GM21423 (cell line): ENCODE measurements at regions not wholly inside any gene's neighbourhood (a gene's known extent, or its start where the extent isn't known, plus 50 kb on each side); places are given as distances from the start of the nearest gene placed in this dataset.
"Not testable (repeated sequence)": the region's sequence is repeated elsewhere in the genome, so short reads cannot be mapped to it uniquely, and the experiment has no call there.

Source experiments
- ATAC-seq: cut with Tn5 transposase; IDR thresholded peaks from one replicate; pipeline ENCODE4 v1.9.1; 2021; ENCODE audit warnings: mild to moderate bottlenecking, moderate library complexity; ENCODE audit not compliant: unreplicated experiment

DNA sequence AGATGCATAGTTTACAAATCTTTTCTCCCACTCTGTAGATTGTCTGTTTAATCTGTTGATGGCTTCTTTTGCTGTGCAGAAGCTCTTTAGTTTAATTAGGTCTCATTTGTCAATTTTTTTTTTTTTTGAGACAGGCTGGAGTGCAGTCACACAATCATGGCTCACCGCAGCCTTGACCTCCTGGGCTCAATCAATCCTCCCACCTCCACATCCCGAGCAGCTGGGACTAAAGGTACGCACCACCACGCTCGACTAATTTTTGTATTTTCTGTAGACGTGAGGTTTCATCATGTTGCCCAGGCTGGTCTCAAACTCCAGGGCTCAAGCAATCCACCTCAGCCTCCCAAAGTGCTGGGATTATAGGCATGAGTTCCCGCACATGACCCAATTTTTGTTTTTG lies 1655.8 kb downstream of the REEP3 start:
- no peak for ATAC-seq

DNA sequence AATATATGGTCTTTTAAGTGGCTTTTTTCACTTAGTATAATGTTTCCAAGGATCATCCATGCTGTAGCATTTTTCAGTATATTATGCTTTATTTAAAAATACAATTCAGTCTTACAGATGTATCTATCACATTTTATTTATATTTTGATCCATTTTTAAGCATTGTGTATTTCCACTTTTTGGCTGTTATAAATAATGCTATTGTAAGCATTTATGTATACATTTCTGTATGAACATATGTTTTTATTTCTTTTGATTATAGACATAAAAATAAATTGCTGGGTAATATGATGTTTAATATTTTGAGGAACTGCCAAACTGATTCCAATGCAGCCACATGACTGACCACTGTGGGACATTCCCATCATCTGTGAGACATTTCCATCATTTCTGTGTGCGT lies 1662.0 kb downstream of the REEP3 start:
- no peak for ATAC-seq

DNA sequence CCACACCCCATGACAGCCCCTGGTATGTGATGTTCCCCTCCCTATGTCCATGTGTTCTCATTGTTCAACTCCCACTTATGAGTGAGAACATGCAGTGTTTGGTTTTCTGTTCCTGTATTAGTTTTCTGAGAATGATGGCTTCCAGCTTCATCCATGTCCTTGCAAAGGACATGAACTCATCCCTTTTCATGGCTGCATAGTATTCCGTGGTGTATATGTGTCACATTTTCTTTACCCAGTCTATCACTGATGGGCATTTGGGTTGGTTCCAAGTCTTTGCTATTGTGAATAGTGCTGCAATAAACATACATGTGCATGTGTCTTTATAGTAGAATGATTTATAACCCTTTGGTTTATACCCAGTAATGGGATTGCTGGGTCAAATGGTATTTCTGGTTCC lies 1665.5 kb downstream of the REEP3 start:
- not testable (repeated sequence) for ATAC-seq

DNA sequence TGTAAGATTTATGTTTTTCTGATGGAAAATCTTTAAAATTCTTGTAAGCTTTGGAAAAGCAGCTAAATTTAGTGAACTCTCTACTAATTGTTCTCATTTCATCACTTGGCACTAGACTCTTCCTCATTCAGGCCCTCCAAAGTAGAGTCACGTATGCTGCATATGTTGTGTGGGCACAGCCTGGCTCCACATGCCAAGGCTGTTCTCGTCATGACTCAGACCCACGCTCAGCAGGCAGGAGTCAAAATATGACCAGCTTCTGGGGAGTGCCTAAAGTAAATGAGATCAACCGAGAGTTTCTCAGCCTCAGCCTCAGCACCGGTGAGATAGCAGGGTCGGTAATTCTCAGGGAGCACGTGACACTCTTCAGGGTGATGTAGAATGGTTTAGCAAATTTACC lies 1672.9 kb downstream of the REEP3 start:
- no peak for ATAC-seq

DNA sequence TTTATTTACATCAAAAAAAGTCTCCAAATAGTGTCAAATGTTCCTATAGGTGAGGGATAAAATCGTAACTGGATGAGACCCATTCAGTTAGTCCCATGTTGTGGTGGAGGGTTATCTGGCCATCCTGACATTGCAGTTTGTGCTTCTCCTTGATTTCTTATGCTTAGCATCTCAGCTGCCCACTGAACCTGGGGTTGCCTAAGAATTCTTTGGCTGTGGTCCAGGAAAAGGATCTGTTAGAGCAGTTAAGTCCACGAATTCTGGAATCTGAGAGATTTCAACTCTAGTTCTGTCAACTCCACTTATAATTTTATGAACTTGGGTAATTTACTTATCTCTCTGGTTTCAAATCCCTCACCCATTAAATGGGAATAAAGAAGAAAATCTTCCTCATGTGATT lies 1673.4 kb downstream of the REEP3 start:
- ATAC-seq: no peak

DNA sequence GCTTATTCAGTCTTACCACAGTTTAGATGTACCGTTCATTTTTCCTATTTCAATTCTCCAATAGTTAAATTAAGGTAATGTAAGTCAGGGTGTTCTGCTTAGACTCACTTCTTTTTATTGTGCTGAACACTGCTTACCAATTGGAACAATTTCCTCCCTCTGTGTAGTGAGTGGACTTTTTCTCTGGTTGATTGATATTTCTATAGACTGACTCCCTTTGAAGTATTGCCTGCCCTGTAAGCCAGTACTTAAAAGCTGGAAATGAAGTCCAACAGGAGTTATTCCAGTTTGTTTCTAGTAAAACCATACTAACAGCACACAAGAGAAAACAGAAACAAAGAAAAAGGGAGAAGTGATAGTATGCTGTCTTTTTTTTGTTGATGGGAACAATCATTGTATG lies 1674.9 kb downstream of the REEP3 start:
- ATAC-seq: no peak

DNA sequence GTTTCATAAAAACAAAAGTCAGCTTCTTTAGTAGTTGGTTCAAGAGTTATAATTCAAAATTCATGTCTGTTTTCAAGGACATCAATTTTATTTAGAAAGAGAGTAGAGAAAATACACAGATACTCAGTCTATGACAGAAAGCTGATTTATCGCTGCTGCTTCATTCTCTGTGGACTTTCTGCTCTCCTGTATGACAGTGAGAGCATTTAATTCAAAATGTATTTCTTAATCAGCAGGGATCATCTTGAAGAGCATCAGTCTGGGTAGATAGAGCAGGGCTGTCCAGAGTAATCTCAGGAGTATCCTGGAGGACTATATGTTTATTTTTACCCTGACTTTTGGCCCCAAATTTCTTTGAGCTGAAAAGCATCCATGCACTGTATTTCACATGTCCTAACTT lies 1676.7 kb downstream of the REEP3 start:
- ATAC-seq: no peak

DNA sequence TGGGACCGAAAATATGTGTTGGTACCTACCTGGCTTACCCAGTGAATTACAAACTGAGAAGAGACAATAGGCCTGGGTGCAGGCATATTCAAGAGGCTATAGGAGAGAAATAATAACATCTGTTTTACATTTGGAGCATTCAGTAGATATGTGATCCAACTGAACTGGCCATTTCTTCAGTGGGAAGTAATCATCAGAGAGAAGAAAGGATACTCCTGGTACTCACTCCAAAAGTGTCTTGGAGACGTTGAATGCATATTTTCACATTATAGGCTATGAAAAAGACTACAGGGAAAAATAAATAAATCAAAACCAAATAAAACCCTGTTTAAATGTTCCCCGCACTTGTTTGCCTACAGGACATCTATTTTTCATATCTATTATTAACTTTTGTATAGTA lies 1680.3 kb downstream of the REEP3 start:
- ATAC-seq: no peak

DNA sequence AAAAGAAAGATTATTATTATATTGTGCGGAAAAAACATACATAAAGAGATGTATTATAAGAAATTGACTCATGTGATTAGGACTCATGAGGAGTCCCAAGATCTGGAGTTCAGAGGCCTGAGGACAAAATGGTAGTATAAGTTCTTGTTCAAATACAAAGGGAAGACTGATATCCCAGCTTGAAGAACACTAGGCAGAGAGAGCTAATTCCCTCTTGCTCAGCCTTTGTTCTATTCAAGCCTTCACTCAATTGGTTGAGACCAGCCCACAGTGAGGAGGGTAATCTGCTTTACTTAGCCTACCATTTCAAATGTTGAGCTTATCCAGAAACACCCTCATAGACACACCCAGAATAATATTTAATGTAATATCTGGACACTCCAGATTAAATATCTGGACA lies 1683.8 kb downstream of the REEP3 start:
- ATAC-seq: no peak

DNA sequence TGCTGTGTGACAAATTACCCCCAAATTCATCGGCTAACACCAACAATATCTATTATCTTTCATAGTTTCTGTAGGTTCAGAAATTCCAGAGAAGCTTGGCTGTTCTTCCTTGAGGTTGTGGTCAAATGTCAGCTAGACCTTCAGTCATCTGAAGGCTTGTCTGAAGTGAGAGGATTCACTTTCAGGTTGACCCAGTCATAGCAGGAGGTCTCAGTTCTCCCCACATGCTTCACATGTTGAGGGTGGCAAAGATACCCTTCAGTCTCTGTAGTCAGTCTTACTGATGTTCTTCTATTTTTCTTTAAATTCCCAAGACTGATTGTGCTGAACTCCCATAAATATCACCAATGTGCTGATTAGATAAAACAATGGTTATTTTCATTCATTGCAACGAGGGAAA lies 1692.0 kb downstream of the REEP3 start:
- ATAC-seq: no peak

DNA sequence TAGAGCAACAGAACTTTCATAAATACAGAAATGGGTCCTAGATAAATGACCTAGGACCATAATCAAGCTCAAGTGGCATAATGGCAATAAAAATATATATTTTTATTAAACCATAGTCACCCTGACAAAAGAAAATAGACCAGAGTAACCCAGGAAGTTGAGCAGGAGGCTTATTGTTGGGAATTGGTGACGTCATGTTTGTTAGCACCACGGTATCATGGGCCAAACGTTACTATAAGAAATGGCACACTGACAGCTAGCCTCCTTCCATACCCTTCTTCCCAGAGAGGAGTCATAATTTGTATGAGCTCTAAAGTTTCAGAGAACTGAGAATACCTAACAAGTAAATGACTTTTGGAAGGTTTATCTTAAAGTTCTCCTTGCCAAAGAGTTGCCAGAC lies 1698.2 kb downstream of the REEP3 start:
- ATAC-seq: no peak

DNA sequence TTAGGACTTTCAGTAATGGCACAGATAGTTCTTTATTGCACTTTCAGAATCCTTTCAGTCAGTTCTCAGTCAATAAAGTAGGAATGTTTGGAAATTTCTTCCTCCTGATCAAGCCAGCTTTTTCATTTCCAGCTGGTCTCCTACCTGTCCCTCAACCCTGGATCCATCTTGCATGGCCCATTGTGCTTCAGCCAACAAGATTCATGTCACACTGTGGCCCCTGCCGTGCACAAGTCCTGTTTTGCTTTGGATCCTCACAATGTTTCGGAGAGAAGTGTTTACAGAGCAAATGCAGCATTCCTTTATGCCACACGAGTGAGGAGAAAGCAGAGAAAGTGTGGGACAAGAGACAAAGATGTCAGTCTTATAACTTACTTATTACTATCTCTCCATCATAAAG lies 1694.7 kb upstream of the LRRTM3 start:
- ATAC-seq: no peak

DNA sequence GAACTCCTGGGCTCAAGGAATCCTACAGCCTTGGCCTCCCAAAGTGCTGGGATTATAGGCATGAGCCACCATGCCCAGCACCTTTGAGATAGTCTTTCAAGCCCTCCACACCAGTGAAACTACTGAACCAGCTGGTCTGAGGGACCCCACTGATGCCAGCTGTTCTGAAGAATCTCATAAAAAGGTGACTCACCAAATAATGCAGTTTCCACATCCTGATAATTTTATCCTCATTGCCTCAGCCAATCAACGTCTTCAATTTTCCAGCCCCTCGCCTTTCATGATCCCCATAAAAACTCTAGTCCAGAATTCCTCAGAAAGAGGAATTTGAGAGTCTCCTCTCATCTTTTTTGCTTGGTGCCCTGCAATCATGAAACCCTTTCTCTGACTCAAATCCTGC lies 1691.6 kb upstream of the LRRTM3 start:
- no peak for ATAC-seq

DNA sequence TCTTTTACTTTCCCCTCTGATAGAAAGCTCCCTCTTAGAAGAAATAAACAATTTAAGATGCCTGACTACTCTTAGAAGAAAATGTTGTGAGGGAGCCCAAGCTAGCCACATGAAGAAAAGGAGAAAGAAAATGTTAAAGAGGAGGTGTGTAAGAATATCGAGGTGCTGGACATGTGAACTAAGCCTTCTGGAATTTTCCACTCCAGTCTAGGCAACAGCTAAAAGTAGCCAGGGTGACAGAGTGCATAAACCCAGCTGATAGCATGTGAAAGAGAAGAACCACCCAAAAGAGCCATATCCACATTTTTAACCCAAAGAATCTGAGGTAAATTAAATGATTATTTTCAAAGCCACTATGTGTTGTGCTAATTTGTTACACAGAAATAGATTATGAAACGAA lies 1690.6 kb upstream of the LRRTM3 start:
- ATAC-seq: no peak

DNA sequence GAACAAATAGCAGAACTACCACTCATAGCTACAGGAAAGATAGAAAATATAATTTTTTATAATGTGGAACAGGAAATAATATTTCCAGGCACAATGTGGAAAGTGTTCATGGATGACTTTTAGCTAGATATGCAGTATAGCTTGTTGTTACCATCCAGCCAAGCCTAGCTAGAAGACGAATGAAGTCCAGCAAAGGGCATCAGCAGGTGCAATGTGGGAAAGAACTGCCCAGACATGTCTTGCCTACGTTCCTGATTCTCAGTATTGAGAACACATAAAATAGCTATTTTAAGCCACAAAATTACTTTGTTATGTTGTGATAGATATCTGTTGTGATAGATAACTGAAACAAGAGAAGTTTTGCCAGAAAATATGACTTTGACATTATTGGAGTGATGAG lies 1690.0 kb upstream of the LRRTM3 start:
- no peak for ATAC-seq

DNA sequence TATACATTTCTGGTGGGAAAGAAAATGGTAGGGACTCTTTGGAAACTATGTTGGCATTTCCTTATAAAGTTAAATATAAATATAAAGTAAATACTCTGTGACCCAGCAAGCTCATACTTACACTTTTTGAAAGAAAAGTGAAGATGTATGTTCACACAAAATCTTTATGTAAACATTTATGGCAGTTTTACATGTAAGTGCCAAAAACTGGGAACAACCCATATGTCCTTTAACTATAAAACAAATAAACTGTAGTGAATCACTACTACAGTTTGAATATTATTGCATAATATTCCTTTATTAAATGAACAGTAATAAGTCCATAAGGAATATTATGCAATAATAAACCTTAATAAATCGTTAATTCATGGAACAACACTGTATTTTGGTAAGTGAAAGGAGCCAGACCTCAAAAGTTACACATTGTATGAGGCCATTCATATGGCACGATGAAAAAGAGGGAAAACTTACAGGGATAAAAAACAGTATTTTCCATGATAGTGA lies 1660.3 kb upstream of the LRRTM3 start:
- no peak for ATAC-seq

DNA sequence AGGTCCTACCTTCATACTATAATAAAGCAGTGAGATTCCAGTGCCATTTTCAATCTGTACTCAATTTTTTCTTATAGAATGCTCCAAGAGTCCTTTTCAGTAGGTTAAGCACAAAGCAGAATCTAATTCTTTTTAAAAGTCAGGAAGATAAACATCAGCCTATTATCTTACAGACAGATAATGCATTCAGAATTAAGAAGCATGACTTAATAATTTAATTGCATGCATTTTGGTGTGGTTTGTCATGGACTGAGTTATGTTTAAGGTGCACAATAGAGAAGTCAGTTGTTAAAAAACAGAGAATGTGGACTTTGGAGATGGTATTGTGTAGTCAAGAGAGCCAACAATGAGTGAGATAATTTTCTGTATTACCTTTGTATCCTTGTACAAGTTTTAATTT lies 1656.3 kb upstream of the LRRTM3 start:
- ATAC-seq: not testable (repeated sequence)

DNA sequence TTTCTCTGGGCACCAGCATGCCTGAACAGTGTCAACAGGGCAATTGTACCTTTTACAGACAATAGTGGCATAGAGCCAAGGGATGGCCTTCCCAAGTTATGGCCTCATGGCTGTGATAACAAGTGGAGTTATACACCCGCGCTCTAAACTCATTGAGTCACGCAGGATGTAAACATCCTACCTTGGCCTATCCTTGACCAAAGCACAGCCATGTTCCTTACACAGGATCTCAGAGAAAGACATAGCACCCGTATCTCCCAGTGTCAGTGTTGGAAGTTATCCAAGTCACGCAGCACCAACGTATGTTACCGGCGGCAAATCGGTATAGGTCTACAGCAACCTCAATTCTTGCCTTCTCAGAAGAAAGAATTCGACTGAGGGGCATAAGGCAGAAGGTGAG lies 1654.9 kb upstream of the LRRTM3 start:
- no peak for ATAC-seq

DNA sequence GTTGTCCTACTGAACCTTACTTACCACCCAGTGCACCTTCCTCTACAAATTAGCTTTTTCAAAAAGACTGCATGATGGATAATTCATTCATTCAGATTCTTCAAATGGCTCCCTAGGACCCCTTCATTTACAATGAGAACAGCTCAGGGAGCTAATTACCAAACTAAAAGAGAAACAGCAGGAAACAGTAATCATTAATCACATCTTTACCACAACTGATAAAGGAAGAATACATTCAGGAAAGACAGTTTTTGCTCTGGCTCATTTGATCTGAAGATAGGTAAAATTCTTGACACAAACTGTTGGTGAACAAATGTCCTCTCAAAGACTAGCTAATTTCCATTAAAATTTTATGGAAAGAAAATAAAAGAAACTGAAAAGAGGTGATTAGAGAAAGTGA lies 1652.7 kb upstream of the LRRTM3 start:
- no peak for ATAC-seq

DNA sequence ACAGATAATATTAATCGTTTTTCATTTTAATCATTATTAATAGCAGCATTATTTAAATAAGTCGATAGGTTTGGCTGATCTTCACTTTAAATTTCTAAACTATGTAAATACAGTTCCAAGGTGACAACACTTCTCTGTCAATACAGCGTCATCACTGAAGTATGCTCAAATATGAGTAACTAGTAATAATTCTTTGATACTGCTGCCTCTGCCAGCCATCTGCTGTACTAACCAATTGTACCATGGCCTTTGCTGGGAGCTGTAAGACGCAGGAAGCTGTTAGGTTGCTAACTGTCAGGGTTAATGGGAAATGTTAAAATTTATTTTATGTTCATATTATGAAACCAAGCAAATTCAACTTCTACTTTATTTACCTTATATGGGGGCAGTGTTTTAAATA lies 1650.5 kb upstream of the LRRTM3 start:
- ATAC-seq: no peak

DNA sequence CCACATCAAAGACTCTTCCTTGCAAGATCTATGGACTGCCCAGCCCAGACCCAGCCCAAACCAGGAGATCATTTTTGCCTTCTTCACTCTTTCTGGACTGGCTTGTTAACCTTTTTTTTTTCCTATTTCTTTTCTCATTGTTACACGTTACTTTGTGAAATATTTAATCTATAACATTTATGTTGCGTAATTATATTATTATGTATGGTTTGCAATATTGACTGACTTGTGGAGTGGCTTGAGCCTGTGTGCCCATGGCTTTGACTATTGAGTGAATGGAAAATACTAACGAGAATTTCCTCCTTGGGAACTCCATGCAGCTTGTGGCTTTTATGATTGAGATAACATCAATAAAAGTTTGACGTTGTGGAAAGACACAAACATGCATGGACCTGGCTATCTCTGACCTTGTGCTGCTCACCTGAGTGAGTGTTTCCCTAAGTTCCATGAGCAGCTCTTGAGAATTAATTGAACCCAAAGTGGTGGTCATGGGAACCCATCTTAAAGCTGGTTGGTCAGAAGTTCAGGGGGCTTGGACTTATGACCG lies 1641.3 kb upstream of the LRRTM3 start:
- no peak for ATAC-seq

DNA sequence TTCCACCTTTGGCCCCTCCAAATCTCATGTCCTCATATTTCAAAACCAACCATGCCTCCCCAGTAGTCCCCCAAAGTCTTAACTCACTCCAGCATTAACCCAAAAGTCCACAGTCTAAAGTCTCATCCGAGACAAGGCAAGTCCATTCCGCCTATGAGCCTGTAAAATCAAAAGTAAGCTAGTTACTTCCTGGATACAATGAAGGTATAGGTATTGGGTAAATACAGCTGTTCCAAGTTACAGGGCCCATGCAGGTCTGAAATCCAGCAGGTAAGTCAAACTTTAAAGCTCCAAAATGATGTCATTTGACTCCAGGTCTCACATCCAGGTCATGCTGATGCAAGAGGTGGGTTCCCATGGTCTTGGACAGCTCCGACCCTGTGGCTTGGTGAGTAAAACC lies 1640.1 kb upstream of the LRRTM3 start:
- not testable (repeated sequence) for ATAC-seq

DNA sequence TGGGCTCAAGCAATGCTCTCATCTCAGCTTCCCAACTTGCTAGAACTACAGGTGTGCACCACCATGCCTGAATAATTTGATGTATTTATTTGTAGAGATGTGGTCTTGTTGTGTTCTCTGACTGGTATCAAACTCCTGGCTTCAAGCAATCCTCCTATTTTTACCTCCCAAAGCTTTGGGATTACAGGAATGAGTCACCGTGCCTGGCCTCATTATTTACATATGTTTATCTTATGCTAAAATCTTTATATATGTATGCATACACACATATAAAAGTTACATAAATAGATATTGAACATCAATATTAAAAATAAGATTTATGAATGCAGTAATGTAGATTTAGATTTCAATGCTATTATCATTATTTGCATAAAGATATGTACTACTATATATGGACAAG lies 1634.5 kb upstream of the LRRTM3 start:
- ATAC-seq: no peak

DNA sequence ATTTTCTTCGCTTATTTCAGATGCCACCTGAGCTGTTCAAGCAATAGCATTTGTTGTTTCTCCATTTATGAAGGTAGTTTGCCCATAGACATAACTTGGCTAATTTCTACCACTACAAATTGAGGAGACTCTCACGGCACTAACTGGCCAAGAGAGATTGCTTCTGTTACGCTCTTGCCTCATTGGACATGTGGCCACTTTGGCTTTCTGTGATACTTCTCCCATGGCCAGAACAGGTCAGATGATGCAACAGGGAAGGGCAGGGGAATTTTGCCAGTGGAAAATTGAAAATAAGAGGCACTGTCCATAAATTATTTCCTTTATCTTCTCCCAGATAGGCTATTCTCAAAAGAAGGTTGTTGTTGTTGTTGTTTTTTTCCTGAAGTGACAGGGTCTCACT lies 1633.3 kb upstream of the LRRTM3 start:
- no peak for ATAC-seq
